Hepatocyte (in vitro differentiated cells): ENCODE measurements at regions not wholly inside any gene's neighbourhood (a gene's known extent, or its start where the extent isn't known, plus 50 kb on each side); places are given as distances from the start of the nearest gene placed in this dataset.

Source experiments
- DNase-seq: peaks from one replicate; pipeline ENCODE4 v3.0.0-alpha.2; 2016; ENCODE audit warnings: low spot score
- H2AFZ ChIP-seq: fragments of 200-600 bp; sonication (generic); 2 replicates; pipeline ENCODE4 v1.6.0; 2016; ENCODE audit warnings: antibody characterized with exemption, mild to moderate bottlenecking
- H3K27ac ChIP-seq: fragments of 200-600 bp; sonication (generic); 2 replicates; pipeline ENCODE4 v1.5.1; 2016; ENCODE audit warnings: mild to moderate bottlenecking
- H3K27me3 ChIP-seq: fragments of 200-600 bp; sonication (generic); 2 replicates; pipeline ENCODE4 v1.6.1; 2016
- H3K36me3 ChIP-seq: fragments of 200-600 bp; sonication (generic); replicated peaks from 2 replicates; pipeline ENCODE4 v1.5.1; 2016; ENCODE audit warnings: low read depth; ENCODE audit not compliant: insufficient read depth
- H3K4me1 ChIP-seq: fragments of 200-600 bp; sonication (generic); 2 replicates; pipeline ENCODE4 v1.5.1; 2016; ENCODE audit warnings: mild to moderate bottlenecking, moderate library complexity; ENCODE audit not compliant: insufficient read depth
- H3K4me2 ChIP-seq: fragments of 200-600 bp; sonication (generic); 2 replicates; pipeline ENCODE4 v1.6.0; 2016
- H3K4me3 ChIP-seq: fragments of 200-600 bp; sonication (generic); 2 replicates; pipeline ENCODE4 v1.5.1; 2016; ENCODE audit warnings: mild to moderate bottlenecking
- H3K79me2 ChIP-seq: fragments of 200-600 bp; sonication (generic); 2 replicates; pipeline ENCODE4 v1.6.0; 2017; ENCODE audit warnings: mild to moderate bottlenecking
- H3K9me2 ChIP-seq: fragments of 200-600 bp; sonication (generic); replicated peaks from 2 replicates; pipeline ENCODE4 v1.6.0; 2017; ENCODE audit warnings: mild to moderate bottlenecking; ENCODE audit not compliant: insufficient read depth
- H3K9me3 ChIP-seq: fragments of 200-600 bp; sonication (generic); 2 replicates; pipeline ENCODE4 v1.5.1; 2016; ENCODE audit warnings: low read depth, mild to moderate bottlenecking
- H4K20me1 ChIP-seq: fragments of 200-600 bp; sonication (generic); 2 replicates; pipeline ENCODE4 v1.6.0; 2016; ENCODE audit warnings: mild to moderate bottlenecking; ENCODE audit not compliant: insufficient read depth, poor library complexity, severe bottlenecking
- CTCF ChIP-seq: fragments of 200-600 bp; sonication (generic); IDR thresholded peaks from 2 replicates; pipeline ENCODE4 v1.5.1; 2016; ENCODE audit warnings: antibody characterized with exemption, mild to moderate bottlenecking; ENCODE audit not compliant: poor library complexity
- EZH2 ChIP-seq: fragments of 200-600 bp; sonication (generic); IDR thresholded peaks from 2 replicates; pipeline ENCODE4 v1.6.1; 2016; ENCODE audit warnings: antibody characterized with exemption, mild to moderate bottlenecking, borderline replicate concordance
- EZH2phosphoT487 ChIP-seq: fragments of 200-600 bp; sonication (generic); IDR thresholded peaks from one replicate; pipeline ENCODE4 v1.6.1; 2018; ENCODE audit warnings: antibody characterized with exemption, mild to moderate bottlenecking, low read depth, moderate library complexity; ENCODE audit not compliant: unreplicated experiment, severe bottlenecking
- WGBS: methylation state at CpG from one replicate; pipeline ENCODE4 v1.1.6; 2016; ENCODE audit warnings: low lambda C conversion rate; ENCODE audit errors: missing lambda C conversion rate; 5-methylcytosine and 5-hydroxymethylcytosine counted together

DNA sequence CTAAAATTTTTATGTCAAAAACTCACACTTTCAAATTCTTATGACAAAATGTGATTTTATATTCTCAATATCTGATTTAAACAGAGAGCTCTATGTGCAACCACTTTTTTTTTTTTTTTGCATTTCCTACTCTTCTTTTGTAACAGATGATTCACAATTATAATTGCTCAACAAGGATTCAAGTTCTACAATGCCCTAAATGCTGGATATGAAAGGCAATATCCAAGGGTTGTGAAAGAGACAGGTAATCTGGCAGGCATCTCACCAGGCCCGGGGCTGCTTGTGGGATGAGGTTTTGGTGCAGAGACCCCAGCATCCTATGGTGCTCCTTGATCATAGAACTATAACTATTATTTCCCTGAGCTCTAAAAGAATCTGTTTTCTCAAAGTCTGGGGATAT, 363.6 kb upstream of the NBEA start:
- Histone ChIP-seq H3K9me2 (no peaks in the 10 kb centered on the region), H3K4me1 (no peaks in the 10 kb centered on the region), H3K4me3 (no peak overlapping the region), H3K27ac (no peak overlapping the region), H3K4me2 (no peak overlapping the region), H3K9me3 (no peaks in the 10 kb centered on the region), H4K20me1 (no peaks in the 10 kb centered on the region), H2AFZ (no peak overlapping the region), H3K36me3 (no peaks in the 10 kb centered on the region), H3K79me2 (no peaks in the 10 kb centered on the region), H3K27me3 (no peaks in the 10 kb centered on the region)
- TF ChIP-seq CTCF, result no peak
- no peak for TF ChIP-seq EZH2
- 84% methylated on average over 1 of the region's 1 CpG for WGBS
- DNase-seq, result no peak

- TF ChIP-seq CTCF (no peak), EZH2 (no peak), EZH2phosphoT487 (no peak)
- no peak overlapping the region for H2AFZ ChIP-seq
- no peaks in the 10 kb centered on the region for H3K79me2 ChIP-seq
- no peaks in the 10 kb centered on the region for H3K27me3 ChIP-seq
- DNase-seq, result no peak
- H3K4me3 ChIP-seq, result no peak overlapping the region
- H3K9me2 ChIP-seq, result no peaks in the 10 kb centered on the region
- H4K20me1 ChIP-seq, result no peaks in the 10 kb centered on the region
- no peaks in the 10 kb centered on the region for H3K36me3 ChIP-seq
- no peaks in the 10 kb centered on the region for H3K4me1 ChIP-seq
- no peak overlapping the region for H3K27ac ChIP-seq
- no peak overlapping the region for H3K4me2 ChIP-seq
- no peaks in the 10 kb centered on the region for H3K9me3 ChIP-seq
Measured at GRCh38 chr13:34578917-34579316, 363.2 kb upstream of the NBEA start.

- Histone ChIP-seq H3K9me2 (no peaks in the 10 kb centered on the region), H3K27ac (no peak overlapping the region), H3K36me3 (no peaks in the 10 kb centered on the region), H3K9me3 (no peaks in the 10 kb centered on the region), H3K4me1 (no peaks in the 10 kb centered on the region), H4K20me1 (no peaks in the 10 kb centered on the region), H3K4me2 (no peak overlapping the region), H2AFZ (no peak overlapping the region), H3K79me2 (no peaks in the 10 kb centered on the region), H3K27me3 (no peaks in the 10 kb centered on the region), H3K4me3 (no peak overlapping the region)
- TF ChIP-seq CTCF (no peak), EZH2phosphoT487 (no peak), EZH2 (no peak)
- DNase-seq, result no peak
- WGBS, result 100% methylated on average over 1 of the region's 1 CpG
Measured at GRCh38 chr13:34583181-34583580, 358.9 kb upstream of the NBEA start.

DNA sequence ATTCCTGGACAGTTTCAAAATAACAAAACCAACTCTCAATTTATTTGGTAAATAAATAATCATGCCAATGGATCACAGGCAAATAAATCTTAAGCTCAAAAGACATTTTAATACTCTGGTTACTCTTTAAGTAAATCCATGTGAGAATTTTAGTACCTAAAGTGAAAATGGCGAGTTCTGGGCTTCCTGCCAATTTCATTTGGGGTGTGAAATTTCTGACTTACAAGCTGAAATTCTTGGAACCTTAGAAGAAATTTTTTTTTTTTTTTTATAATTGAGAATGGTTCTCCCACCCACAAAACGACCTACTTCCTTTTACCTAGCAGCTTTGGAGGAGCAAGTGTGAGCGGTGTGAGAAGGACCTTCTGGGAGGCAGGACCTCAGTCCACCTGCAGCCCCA, 354.5 kb upstream of the NBEA start:
- Histone ChIP-seq H3K36me3 (no peaks in the 10 kb centered on the region), H3K9me2 (no peaks in the 10 kb centered on the region), H3K4me1 (no peaks in the 10 kb centered on the region), H2AFZ (no peak overlapping the region), H3K9me3 (no peaks in the 10 kb centered on the region), H3K27me3 (no peaks in the 10 kb centered on the region), H3K4me2 (no peak overlapping the region), H4K20me1 (no peaks in the 10 kb centered on the region), H3K79me2 (no peaks in the 10 kb centered on the region), H3K4me3 (no peak overlapping the region), H3K27ac (no peak overlapping the region)
- DNase-seq, result no peak
- no peak for TF ChIP-seq EZH2
- TF ChIP-seq CTCF, result no peak
- no peak for TF ChIP-seq EZH2phosphoT487
- WGBS, result 91% methylated on average over 3 of the region's 3 CpGs
